ENCODE measurements at regions not wholly inside any gene's neighbourhood (a gene's known extent, or its start where the extent isn't known, plus 50 kb on each side); places are given as distances from the start of the nearest gene placed in this dataset.
"Not testable (repeated sequence)": the region's sequence is repeated elsewhere in the genome, so short reads cannot be mapped to it uniquely, and the experiment has no call there.

- H3K4me1 Mint-ChIP-seq (ENCODE audit: low read depth) = no peaks in the 10 kb centered on the region
These were observed 1801.3 kb upstream of the PCDH10 start for GRCh38 chr4:131347816-131348215.

GRCh38 chr4:131348263-131348662 is 1800.8 kb upstream of the PCDH10 start:
- no peaks in the 10 kb centered on the region for H3K27me3 Mint-ChIP-seq (ENCODE audit: insufficient read depth)
- peaks cover 4% of the 10 kb centered on the region for H3K9me3 Mint-ChIP-seq
- H3K36me3 Mint-ChIP-seq (ENCODE audit: low read depth) = no peaks in the 10 kb centered on the region
- no peak overlapping the region for H3K27ac Mint-ChIP-seq
- DNase-seq (ENCODE audit: low spot score) = no peak
- intact Hi-C loops (cut with micrococcal nuclease) = no loop called here
- no peak overlapping the region for H3K4me3 Mint-ChIP-seq
- no peaks in the 10 kb centered on the region for H3K4me1 Mint-ChIP-seq (ENCODE audit: low read depth)

More at GRCh38 chr4:131347816-131348215, 1801.3 kb upstream of the PCDH10 start:
- H3K27me3 Mint-ChIP-seq (ENCODE audit: insufficient read depth) = no peaks in the 10 kb centered on the region
- no peak for DNase-seq (ENCODE audit: low spot score)
- peaks cover 3% of the 10 kb centered on the region for H3K9me3 Mint-ChIP-seq
- H3K36me3 Mint-ChIP-seq (ENCODE audit: low read depth) = no peaks in the 10 kb centered on the region
- H3K27ac Mint-ChIP-seq = no peak overlapping the region
- H3K4me3 Mint-ChIP-seq = no peak overlapping the region
- intact Hi-C loops (cut with micrococcal nuclease) = no loop called here

- H3K27ac Mint-ChIP-seq; H3K4me1 Mint-ChIP-seq (ENCODE audit: low read depth); H3K4me3 Mint-ChIP-seq; H3K36me3 Mint-ChIP-seq (ENCODE audit: low read depth); intact Hi-C loops (cut with micrococcal nuclease); H3K27me3 Mint-ChIP-seq (ENCODE audit: insufficient read depth); H3K9me3 Mint-ChIP-seq; DNase-seq (ENCODE audit: low spot score): not testable (repeated sequence)
These were observed 1796.7 kb upstream of the PCDH10 start for GRCh38 chr4:131352371-131352770.

GRCh38 chr4:131366714-131367113 is 1782.4 kb upstream of the PCDH10 start:
- no peak overlapping the region for H3K4me3 Mint-ChIP-seq
- H3K4me1 Mint-ChIP-seq (ENCODE audit: low read depth) = no peaks in the 10 kb centered on the region
- no peak for DNase-seq (ENCODE audit: low spot score)
- no peak overlapping the region for H3K27ac Mint-ChIP-seq
- H3K36me3 Mint-ChIP-seq (ENCODE audit: low read depth) = no peaks in the 10 kb centered on the region
- no peaks in the 10 kb centered on the region for H3K27me3 Mint-ChIP-seq (ENCODE audit: insufficient read depth)
- intact Hi-C loops (cut with micrococcal nuclease) = no loop called here
- H3K9me3 Mint-ChIP-seq = peaks cover 3% of the 10 kb centered on the region

- intact Hi-C loops (cut with micrococcal nuclease) = no loop called here
- peaks cover 3% of the 10 kb centered on the region for H3K9me3 Mint-ChIP-seq
- DNase-seq (ENCODE audit: low spot score) = no peak
- no peak overlapping the region for H3K4me3 Mint-ChIP-seq
- no peaks in the 10 kb centered on the region for H3K27me3 Mint-ChIP-seq (ENCODE audit: insufficient read depth)
- H3K36me3 Mint-ChIP-seq (ENCODE audit: low read depth) = no peaks in the 10 kb centered on the region
- no peak overlapping the region for H3K27ac Mint-ChIP-seq
- H3K4me1 Mint-ChIP-seq (ENCODE audit: low read depth) = no peaks in the 10 kb centered on the region
These were observed 1781.7 kb upstream of the PCDH10 start for GRCh38 chr4:131367441-131367840.

GRCh38 chr4:131370846-131371245 is 1778.2 kb upstream of the PCDH10 start:
- Mint-ChIP-seq H3K27ac (no peak overlapping the region), H3K27me3 (ENCODE audit: insufficient read depth) (no peaks in the 10 kb centered on the region), H3K36me3 (ENCODE audit: low read depth) (no peaks in the 10 kb centered on the region), H3K9me3 (peaks cover 3% of the 10 kb centered on the region), H3K4me3 (no peak overlapping the region), H3K4me1 (ENCODE audit: low read depth) (no peaks in the 10 kb centered on the region)
- intact Hi-C loops (cut with micrococcal nuclease) = no loop called here
- DNase-seq (ENCODE audit: low spot score) = no peak

GRCh38 chr4:131381055-131381454 is 1768.0 kb upstream of the PCDH10 start:
- Mint-ChIP-seq H3K36me3 (ENCODE audit: low read depth) (no peaks in the 10 kb centered on the region), H3K27me3 (ENCODE audit: insufficient read depth) (no peaks in the 10 kb centered on the region), H3K27ac (no peak overlapping the region), H3K4me1 (ENCODE audit: low read depth) (no peaks in the 10 kb centered on the region), H3K4me3 (no peak overlapping the region), H3K9me3 (peaks cover 1% of the 10 kb centered on the region)
- intact Hi-C loops (cut with micrococcal nuclease) = no loop called here
- no peak for DNase-seq (ENCODE audit: low spot score)

- no peaks in the 10 kb centered on the region for H3K36me3 Mint-ChIP-seq (ENCODE audit: low read depth)
- intact Hi-C loops (cut with micrococcal nuclease) = no loop called here
These were observed 1766.3 kb upstream of the PCDH10 start for GRCh38 chr4:131382839-131383238.

GRCh38 chr4:131388277-131388676 is 1760.8 kb upstream of the PCDH10 start:
- intact Hi-C loops (cut with micrococcal nuclease) = no loop called here
- Mint-ChIP-seq H3K27ac (no peak overlapping the region), H3K9me3 (peaks cover 4% of the 10 kb centered on the region), H3K4me1 (ENCODE audit: low read depth) (no peaks in the 10 kb centered on the region), H3K4me3 (no peak overlapping the region), H3K27me3 (ENCODE audit: insufficient read depth) (no peaks in the 10 kb centered on the region), H3K36me3 (ENCODE audit: low read depth) (no peaks in the 10 kb centered on the region)
- no peak for DNase-seq (ENCODE audit: low spot score)

More at GRCh38 chr4:131382839-131383238, 1766.3 kb upstream of the PCDH10 start:
- DNase-seq (ENCODE audit: low spot score) = no peak
- Mint-ChIP-seq H3K9me3 (peaks cover 4% of the 10 kb centered on the region), H3K4me3 (no peak overlapping the region), H3K27me3 (ENCODE audit: insufficient read depth) (no peaks in the 10 kb centered on the region), H3K27ac (no peak overlapping the region), H3K4me1 (ENCODE audit: low read depth) (no peaks in the 10 kb centered on the region)

- intact Hi-C loops (cut with micrococcal nuclease) = no loop called here
- no peak overlapping the region for H3K4me3 Mint-ChIP-seq
- DNase-seq (ENCODE audit: low spot score) = no peak
- no peaks in the 10 kb centered on the region for H3K27me3 Mint-ChIP-seq (ENCODE audit: insufficient read depth)
- peaks cover 5% of the 10 kb centered on the region for H3K9me3 Mint-ChIP-seq
- H3K27ac Mint-ChIP-seq = no peak overlapping the region
- H3K36me3 Mint-ChIP-seq (ENCODE audit: low read depth) = no peaks in the 10 kb centered on the region
- H3K4me1 Mint-ChIP-seq (ENCODE audit: low read depth) = no peaks in the 10 kb centered on the region
These were observed 1741.0 kb upstream of the PCDH10 start for GRCh38 chr4:131408102-131408501.

GRCh38 chr4:131411393-131411792 is 1737.7 kb upstream of the PCDH10 start:
- intact Hi-C loops (cut with micrococcal nuclease) = no loop called here
- H3K4me1 Mint-ChIP-seq (ENCODE audit: low read depth) = no peaks in the 10 kb centered on the region
- H3K9me3 Mint-ChIP-seq = peaks cover 5% of the 10 kb centered on the region
- no peak overlapping the region for H3K4me3 Mint-ChIP-seq
- H3K27ac Mint-ChIP-seq = no peak overlapping the region
- DNase-seq (ENCODE audit: low spot score) = no peak
- no peaks in the 10 kb centered on the region for H3K36me3 Mint-ChIP-seq (ENCODE audit: low read depth)
- no peaks in the 10 kb centered on the region for H3K27me3 Mint-ChIP-seq (ENCODE audit: insufficient read depth)

- peaks cover 4% of the 10 kb centered on the region for H3K9me3 Mint-ChIP-seq
- no peak overlapping the region for H3K4me3 Mint-ChIP-seq
- no peaks in the 10 kb centered on the region for H3K27me3 Mint-ChIP-seq (ENCODE audit: insufficient read depth)
- intact Hi-C loops (cut with micrococcal nuclease) = no loop called here
- H3K36me3 Mint-ChIP-seq (ENCODE audit: low read depth) = no peaks in the 10 kb centered on the region
- DNase-seq (ENCODE audit: low spot score) = no peak
- H3K4me1 Mint-ChIP-seq (ENCODE audit: low read depth) = no peaks in the 10 kb centered on the region
- no peak overlapping the region for H3K27ac Mint-ChIP-seq
These were observed 1729.9 kb upstream of the PCDH10 start for GRCh38 chr4:131419147-131419546.

GRCh38 chr4:131426023-131426758 is 1722.9 kb upstream of the PCDH10 start:
- no peak overlapping the region for H3K27ac Mint-ChIP-seq
- intact Hi-C loops (cut with micrococcal nuclease) = no loop called here
- no peaks in the 10 kb centered on the region for H3K4me1 Mint-ChIP-seq (ENCODE audit: low read depth)
- no peak for DNase-seq (ENCODE audit: low spot score)
- no peaks in the 10 kb centered on the region for H3K27me3 Mint-ChIP-seq (ENCODE audit: insufficient read depth)
- peaks cover 16% of the 10 kb centered on the region for H3K9me3 Mint-ChIP-seq
- H3K4me3 Mint-ChIP-seq = no peak overlapping the region
- H3K36me3 Mint-ChIP-seq (ENCODE audit: low read depth) = no peaks in the 10 kb centered on the region

- peaks cover 11% of the 10 kb centered on the region for H3K9me3 Mint-ChIP-seq
- no peaks in the 10 kb centered on the region for H3K36me3 Mint-ChIP-seq (ENCODE audit: low read depth)
- DNase-seq (ENCODE audit: low spot score) = no peak
- H3K4me3 Mint-ChIP-seq = no peak overlapping the region
- no peaks in the 10 kb centered on the region for H3K4me1 Mint-ChIP-seq (ENCODE audit: low read depth)
- no peaks in the 10 kb centered on the region for H3K27me3 Mint-ChIP-seq (ENCODE audit: insufficient read depth)
- H3K27ac Mint-ChIP-seq = no peak overlapping the region
- intact Hi-C loops (cut with micrococcal nuclease) = no loop called here
These were observed 1722.1 kb upstream of the PCDH10 start for GRCh38 chr4:131427000-131427399.

Data from activated T-helper 1 cell treated with anti-CD3 and anti-CD28 coated beads, Interleukin-12 subunit alpha, Interleukin-12 subunit beta, Interleukin-2, Interleukin-4 antibody, amounts not matched to agents 30 ng/mL and 10 ng/mL and 1 ng/mL, durations not matched to agents 14 hours and 24 hours and 36 hours (primary cell).